ENCODE measurements at regions not wholly inside any gene's neighbourhood (a gene's known extent, or its start where the extent isn't known, plus 50 kb on each side); places are given as distances from the start of the nearest gene placed in this dataset.

DNA sequence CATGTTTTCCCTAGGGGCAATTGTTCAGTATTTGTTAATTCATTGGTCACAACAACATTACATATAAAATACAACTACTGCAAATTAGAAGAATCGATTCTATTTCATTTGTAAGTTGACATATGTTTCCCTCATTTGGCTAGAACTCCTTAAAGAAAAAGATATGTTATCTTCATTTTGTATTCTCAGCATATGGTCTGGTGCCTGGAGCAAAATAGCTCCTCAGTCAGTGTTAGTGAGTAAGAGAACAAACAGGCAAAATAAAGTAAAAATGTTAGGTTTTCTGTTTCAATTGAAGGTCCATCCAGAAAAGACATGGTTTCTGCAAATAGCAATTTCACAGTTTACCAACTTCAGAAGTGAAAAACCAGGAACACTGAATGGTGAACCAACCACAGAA, 1343.1 kb downstream of the ROBO1 start:
- no TSS peak for BruUV-seq (replicated peaks)
- POLR2A ChIA-PET: no interaction called here
- H3K9me3 ChIP-seq (replicated peaks; ENCODE audit: control insufficient read depth, insufficient read depth, low read length): no peaks in the 10 kb centered on the region
- no peaks in the 10 kb centered on the region for H3K9me1 ChIP-seq (replicated peaks; ENCODE audit: control insufficient read depth, extremely low read depth, insufficient read depth, low read length)
- dilution Hi-C loops (cut with MboI; ENCODE audit: extremely low pct_ligation_motif_present, low sequenced_read_pairs): no loop called here
- FAIRE-seq (no peak), DNase-seq (ENCODE audit: low read depth, low spot score) (no peak)
- H3K27ac ChIP-seq (ENCODE audit: insufficient read depth, low read depth, low read length): no peak overlapping the region
- intact Hi-C loops (cut with micrococcal nuclease): no loop called here
- no peaks in the 10 kb centered on the region for H4K20me1 ChIP-seq (replicated peaks; ENCODE audit: control insufficient read depth, extremely low read depth, insufficient read depth, low read length)
- no peaks in the 10 kb centered on the region for H3K27me3 ChIP-seq (ENCODE audit: control insufficient read depth in 2 of 2, insufficient read depth in 2 of 2, low read length in 2 of 2)
- H2AFZ ChIP-seq (ENCODE audit: low read depth, low read length): no peak overlapping the region
- no peak overlapping the region for H3K9ac ChIP-seq (replicated peaks; ENCODE audit: extremely low read depth, insufficient read depth, low read length)
- TF ChIP-seq POLR2AphosphoS5 (IDR thresholded peaks at IDR 0.05; ENCODE audit: insufficient read depth, low read depth, low read length): no peak
- no peak for TF ChIP-seq POLR2A (IDR thresholded peaks at IDR 0.05; ENCODE audit: low read depth, low read length)
- no peak for TF ChIP-seq EZH2 (IDR thresholded peaks at IDR 0.05; ENCODE audit: borderline replicate concordance, low read depth, low read length, severe bottlenecking)
- no peak for TF ChIP-seq CTCF (IDR thresholded peaks at IDR 0.05; ENCODE audit: extremely low read depth in 1 of 2, insufficient read depth in 1 of 2, low read depth in 1 of 2, low read length in 2 of 2)
- TF ChIP-seq MYC (IDR thresholded peaks at IDR 0.05; ENCODE audit: low read depth, low read length): no peak
- TF ChIP-seq, protein P1, sequence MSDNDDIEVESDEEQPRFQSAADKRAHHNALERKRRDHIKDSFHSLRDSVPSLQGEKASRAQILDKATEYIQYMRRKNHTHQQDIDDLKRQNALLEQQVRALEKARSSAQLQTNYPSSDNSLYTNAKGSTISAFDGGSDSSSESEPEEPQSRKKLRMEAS (IDR thresholded peaks at IDR 0.05; ENCODE audit: insufficient read depth, insufficient read length): no peak
- no peak for TF ChIP-seq GATA2 (IDR thresholded peaks at IDR 0.05; ENCODE audit: insufficient read depth, insufficient read length, low read depth, low read length)
- TF ChIP-seq JUN (IDR thresholded peaks at IDR 0.05; ENCODE audit: borderline replicate concordance, insufficient read depth, insufficient read length, low read depth): no peak
- TF ChIP-seq FOS (IDR thresholded peaks at IDR 0.05; ENCODE audit: borderline replicate concordance, insufficient read depth, low read length): no peak
- CTCF ChIA-PET: no interaction called here
- H3K79me2 ChIP-seq (ENCODE audit: control insufficient read depth, insufficient read depth, low read length): no peaks in the 10 kb centered on the region
- no peak overlapping the region for H3K4me3 ChIP-seq (replicated peaks in 1 of 3; ENCODE audit: insufficient read depth in 1 of 3, low read depth in 1 of 3, low read length in 3 of 3)
- H3K4me2 ChIP-seq (ENCODE audit: insufficient read depth, low read length): no peak overlapping the region
- H3K36me3 ChIP-seq (ENCODE audit: control insufficient read depth in 2 of 2, extremely low read depth in 1 of 2, insufficient read depth in 2 of 2, low read length in 2 of 2): no peaks in the 10 kb centered on the region
- H3K4me1 ChIP-seq (ENCODE audit: control insufficient read depth, extremely low read depth, insufficient read depth, low read length): no peaks in the 10 kb centered on the region

Measured in endothelial cell of umbilical vein (primary cell).